Sigmoid colon (tissue), 6 donors: ENCODE measurements at regions not wholly inside any gene's neighbourhood (a gene's known extent, or its start where the extent isn't known, plus 50 kb on each side); places are given as distances from the start of the nearest gene placed in this dataset.
A peak's percentile ranks its signal among the peaks of the same experiment; 100 is the strongest.

Experiments used
- DNase-seq: peaks from one replicate; pipeline ENCODE4 v3.0.0-alpha.2; 2019
- H3K27ac ChIP-seq, 4 donors: fragments of 200-600 bp; sonication (generic); one replicate each; pipeline ENCODE4 v1.5.1; 2016 to 2019; ENCODE audit warnings: mild to moderate bottlenecking in 1 of 4
- H3K27me3 ChIP-seq, 3 donors: fragments of 200-600 bp; sonication (generic); one replicate each; pipeline ENCODE4 v1.5.1; 2019; ENCODE audit warnings: mild to moderate bottlenecking in 1 of 3
- H3K36me3 ChIP-seq, 4 donors: fragments of 200-600 bp; sonication (generic); one replicate each; pipeline ENCODE4 v1.5.1; 2016 to 2019
- H3K4me1 ChIP-seq, 4 donors: fragments of 200-600 bp; sonication (generic); one replicate each; pipeline ENCODE4 v1.5.1; 2017 to 2019
- H3K4me3 ChIP-seq, 4 donors: fragments of 200-600 bp; sonication (generic); one replicate each; pipeline ENCODE4 v1.5.1; 2017 to 2019; ENCODE audit warnings: mild to moderate bottlenecking in 2 of 4, moderate library complexity in 1 of 4
- H3K9me3 ChIP-seq, 4 donors: fragments of 200-600 bp in 3 of 4; sonication (generic) in 3 of 4; one replicate each; pipeline versions ENCODE4 v1.5.1 to v1.6.1; 2013 to 2019
- EP300 ChIP-seq, 4 donors: sonication (generic); formaldehyde crosslinking; IDR thresholded peaks; one replicate each; pipeline ENCODE4 v1.6.1; 2017; ENCODE audit warnings: antibody characterized with exemption in 4 of 4
- POLR2A ChIP-seq, 2 donors: fragments of 450-650 bp; IDR thresholded peaks; one replicate each; pipeline ENCODE4 v1.6.1; 2016; ENCODE audit warnings: antibody characterized with exemption in 2 of 2, mild to moderate bottlenecking in 2 of 2, moderate library complexity in 2 of 2
- POLR2AphosphoS5 ChIP-seq, 4 donors: sonication (generic); formaldehyde crosslinking; IDR thresholded peaks; one replicate each; pipeline ENCODE4 v1.6.1; 2017; ENCODE audit warnings: antibody characterized with exemption in 4 of 4
- WGBS, 2 donors: extraction: QIAGEN DNeasy Blood & Tissue Kit; methylation state at CpG; one replicate each; pipeline ENCODE4 v1.1.7; 2013; 5-methylcytosine and 5-hydroxymethylcytosine counted together
- intact Hi-C: fragments of 100-400 bp; cut with DNase I; formaldehyde crosslinking; loops from one replicate; pipeline ENCODE4 v1.15.1; 2023
- TF ChIP-seq, protein P1 (sequence below), 4 experiments: fragments of 450-650 bp in 3 of 4; fragments of 200-600 bp in 1 of 4; IDR thresholded peaks; one replicate each; pipeline ENCODE4 v1.5.1; 2016 to 2019; ENCODE audit warnings: antibody characterized with exemption in 4 of 4, mild to moderate bottlenecking in 3 of 4, moderate library complexity in 2 of 4
- donor health status: healthy with polysubstance abuse.
- donor health status: healthy.

DNA sequence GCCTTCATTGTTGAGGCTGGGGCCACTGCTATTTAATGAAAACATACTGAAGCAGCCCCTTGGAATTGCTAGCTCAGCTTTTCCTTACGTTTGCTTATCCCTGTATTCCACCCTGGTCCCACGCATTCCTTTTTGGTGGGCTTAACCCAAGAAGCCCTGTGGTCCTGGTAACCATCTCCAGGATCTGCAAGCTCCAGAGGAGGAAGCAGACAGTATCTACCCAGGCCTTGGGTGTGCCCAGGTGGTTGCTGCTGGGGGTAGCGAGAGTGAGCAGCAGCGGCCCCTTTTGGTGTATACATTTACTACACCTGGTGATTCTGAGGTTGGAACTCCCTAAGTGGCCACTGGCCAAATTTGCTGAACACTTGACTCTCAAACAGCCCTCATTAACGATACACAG is 97.7 kb downstream of the CBLN1 start:
- H3K27me3 ChIP-seq = no peaks in the 10 kb centered on the region
- intact Hi-C loops = no loop called here
- TF ChIP-seq POLR2AphosphoS5 (IDR thresholded peaks at IDR 0.05) = no peak
- TF ChIP-seq EP300 (IDR thresholded peaks at IDR 0.05) = no peak
- TF ChIP-seq POLR2A (IDR thresholded peaks at IDR 0.05) = no peak
- TF ChIP-seq, protein P1, sequence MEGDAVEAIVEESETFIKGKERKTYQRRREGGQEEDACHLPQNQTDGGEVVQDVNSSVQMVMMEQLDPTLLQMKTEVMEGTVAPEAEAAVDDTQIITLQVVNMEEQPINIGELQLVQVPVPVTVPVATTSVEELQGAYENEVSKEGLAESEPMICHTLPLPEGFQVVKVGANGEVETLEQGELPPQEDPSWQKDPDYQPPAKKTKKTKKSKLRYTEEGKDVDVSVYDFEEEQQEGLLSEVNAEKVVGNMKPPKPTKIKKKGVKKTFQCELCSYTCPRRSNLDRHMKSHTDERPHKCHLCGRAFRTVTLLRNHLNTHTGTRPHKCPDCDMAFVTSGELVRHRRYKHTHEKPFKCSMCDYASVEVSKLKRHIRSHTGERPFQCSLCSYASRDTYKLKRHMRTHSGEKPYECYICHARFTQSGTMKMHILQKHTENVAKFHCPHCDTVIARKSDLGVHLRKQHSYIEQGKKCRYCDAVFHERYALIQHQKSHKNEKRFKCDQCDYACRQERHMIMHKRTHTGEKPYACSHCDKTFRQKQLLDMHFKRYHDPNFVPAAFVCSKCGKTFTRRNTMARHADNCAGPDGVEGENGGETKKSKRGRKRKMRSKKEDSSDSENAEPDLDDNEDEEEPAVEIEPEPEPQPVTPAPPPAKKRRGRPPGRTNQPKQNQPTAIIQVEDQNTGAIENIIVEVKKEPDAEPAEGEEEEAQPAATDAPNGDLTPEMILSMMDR (IDR thresholded peaks at IDR 0.05) = peak in 1 of 4 experiments; percentile 8
- no peak for DNase-seq
- no peak overlapping the region for H3K4me3 ChIP-seq
- peaks cover 0 to 4% (median 0%) of the 10 kb centered on the region in 4 donors for H3K4me1 ChIP-seq
- no peaks in the 10 kb centered on the region for H3K36me3 ChIP-seq
- H3K27ac ChIP-seq = no peak overlapping the region
- no peaks in the 10 kb centered on the region for H3K9me3 ChIP-seq
- WGBS, 2 donors = 22 to 31% methylated on average over 5 of the region's 5 CpGs

DNA sequence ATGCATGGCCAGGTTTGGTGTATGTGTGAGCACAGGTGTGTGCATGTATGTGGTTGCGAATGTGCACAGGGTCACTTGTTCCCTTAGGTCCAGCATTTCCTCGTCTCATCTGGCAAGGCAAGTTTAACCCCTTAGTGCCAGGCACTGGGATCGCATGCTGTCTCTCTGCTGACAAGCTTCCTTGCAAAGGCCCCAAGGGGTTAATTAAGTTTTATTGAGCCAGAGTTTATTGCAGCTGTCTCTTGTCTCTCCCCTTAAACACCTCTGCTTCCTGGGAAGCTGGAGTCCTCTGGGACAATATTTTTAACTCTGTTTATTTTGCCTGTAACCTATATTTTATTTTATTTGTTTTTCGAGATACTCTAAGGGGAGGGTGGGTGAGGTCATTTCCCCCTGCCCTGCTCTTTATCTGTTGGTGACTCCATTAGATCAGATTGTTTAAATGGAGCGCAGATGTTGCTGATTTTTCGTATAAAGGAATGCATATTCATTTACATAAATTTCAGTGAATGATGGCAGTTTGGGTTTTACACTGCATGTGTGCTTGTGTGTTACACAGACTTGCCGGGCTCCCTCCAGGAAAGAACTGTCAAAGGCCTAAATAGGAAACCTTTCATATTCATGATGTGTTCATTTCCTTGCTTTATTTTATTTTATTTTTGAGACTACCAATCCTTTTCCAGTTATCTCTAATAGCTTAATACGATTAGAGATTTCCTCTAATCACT is 99.7 kb downstream of the CBLN1 start:
- Histone ChIP-seq H3K9me3 (no peaks in the 10 kb centered on the region), H3K36me3 (no peaks in the 10 kb centered on the region), H3K27ac (no peak overlapping the region), H3K27me3 (no peaks in the 10 kb centered on the region), H3K4me1 (peaks cover 0 to 4% (median 0%) of the 10 kb centered on the region in 4 donors), H3K4me3 (no peak overlapping the region)
- no peak for DNase-seq
- WGBS, 2 donors = 5 to 16% methylated on average over 8 of the region's 8 CpGs
- intact Hi-C loops = no loop called here
- TF ChIP-seq EP300 (IDR thresholded peaks at IDR 0.05) = no peak
- TF ChIP-seq, protein P1 (IDR thresholded peaks at IDR 0.05) = no peak
- TF ChIP-seq POLR2A (IDR thresholded peaks at IDR 0.05) = no peak
- TF ChIP-seq POLR2AphosphoS5 (IDR thresholded peaks at IDR 0.05) = no peak

DNA sequence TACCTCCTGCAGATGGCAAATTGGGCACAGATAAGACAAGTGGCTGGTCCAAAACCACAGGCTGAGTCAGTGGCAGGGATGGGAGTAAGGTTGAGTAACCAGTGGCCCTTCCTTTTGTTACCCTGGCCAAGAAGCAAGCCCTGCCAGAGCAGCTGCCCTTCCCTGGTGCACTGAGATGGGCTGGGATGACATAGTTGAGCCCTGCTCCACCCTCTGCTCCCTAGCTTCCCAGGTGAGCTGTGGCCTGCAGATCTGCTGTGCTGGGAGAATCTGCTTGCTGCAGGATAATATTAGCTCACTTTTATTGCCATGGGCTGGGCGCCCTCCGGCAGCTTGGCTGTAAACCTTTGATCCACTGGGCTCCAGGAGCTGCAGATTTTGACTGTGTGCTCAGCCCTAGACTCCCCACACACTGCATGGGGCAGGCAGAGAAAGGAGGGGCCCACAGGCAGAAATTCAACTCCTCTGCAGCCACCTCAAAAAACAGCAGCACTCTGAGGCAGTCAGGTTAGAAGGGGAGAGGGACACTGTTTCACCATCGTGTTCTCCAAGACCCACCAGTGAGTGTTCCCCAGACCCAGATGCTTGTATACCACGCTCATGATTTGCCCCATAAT is 101.8 kb downstream of the CBLN1 start:
- WGBS, 2 donors = 11 to 32% methylated on average over 4 of the region's 4 CpGs
- intact Hi-C loops = no loop called here
- TF ChIP-seq POLR2AphosphoS5 (IDR thresholded peaks at IDR 0.05) (no peak), POLR2A (IDR thresholded peaks at IDR 0.05) (no peak), EP300 (IDR thresholded peaks at IDR 0.05) (no peak)
- TF ChIP-seq, protein P1 (IDR thresholded peaks at IDR 0.05) = no peak
- Histone ChIP-seq H3K9me3 (no peaks in the 10 kb centered on the region), H3K4me1 (peaks cover 0 to 4% (median 0%) of the 10 kb centered on the region in 4 donors), H3K4me3 (no peak overlapping the region), H3K27ac (no peak overlapping the region), H3K36me3 (no peaks in the 10 kb centered on the region), H3K27me3 (no peaks in the 10 kb centered on the region)
- DNase-seq = no peak

DNA sequence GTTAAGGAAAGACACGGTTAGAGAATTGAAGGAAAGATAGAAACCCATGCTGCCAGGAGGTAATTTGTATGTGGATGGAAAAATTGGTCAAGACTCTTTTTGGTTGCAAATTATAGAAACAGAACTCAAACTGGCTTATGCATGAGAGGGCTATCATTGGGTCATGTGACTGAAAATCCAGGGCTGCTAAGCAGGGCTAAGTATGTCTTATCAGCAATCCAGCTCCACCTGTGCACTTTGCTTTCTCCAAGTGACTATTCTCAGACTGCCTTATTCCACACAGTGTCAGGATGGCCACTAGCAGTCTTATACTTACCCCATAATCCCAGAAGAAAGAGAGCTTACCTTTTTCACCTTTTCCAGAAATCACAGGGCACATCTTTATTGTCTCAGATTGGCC is 113.5 kb downstream of the CBLN1 start:
- Histone ChIP-seq H3K4me3 (no peak overlapping the region), H3K27me3 (no peaks in the 10 kb centered on the region), H3K4me1 (no peaks in the 10 kb centered on the region), H3K27ac (no peak overlapping the region), H3K9me3 (no peaks in the 10 kb centered on the region), H3K36me3 (no peaks in the 10 kb centered on the region)
- intact Hi-C loops = no loop called here
- 61 to 80% methylated on average over 1 of the region's 1 CpG for WGBS, 2 donors
- TF ChIP-seq POLR2A (IDR thresholded peaks at IDR 0.05) (no peak), EP300 (IDR thresholded peaks at IDR 0.05) (no peak), POLR2AphosphoS5 (IDR thresholded peaks at IDR 0.05) (no peak)
- TF ChIP-seq, protein P1 (IDR thresholded peaks at IDR 0.05) = no peak
- DNase-seq = no peak
